ENCODE measurements at regions not wholly inside any gene's neighbourhood (a gene's known extent, or its start where the extent isn't known, plus 50 kb on each side); places are given as distances from the start of the nearest gene placed in this dataset.

GRCh38 chr4:3387154-3387942 is 54.4 kb upstream of the HGFAC start:
- FAIRE-seq (peak; percentile 85), DNase-seq (ENCODE audit: insufficient read length, low spot score) (no peak)
- TF ChIP-seq SPI1 (IDR thresholded peaks at IDR 0.05; ENCODE audit: low read depth, low read length): peak; percentile 99
- no peak for TF ChIP-seq POU2F2 (IDR thresholded peaks at IDR 0.05; ENCODE audit: low read depth, low read length)

- DNase-seq (ENCODE audit: insufficient read length, low spot score) (no peak), FAIRE-seq (peak; percentile 82)
- no peak; the same call in 1 of the 2 replicates for TF ChIP-seq POLR2AphosphoS5 (IDR thresholded peaks at IDR 0.05; ENCODE audit: low read depth, low read length)
- no peak for TF ChIP-seq POU2F2 (IDR thresholded peaks at IDR 0.05; ENCODE audit: low read depth, low read length)
- TF ChIP-seq TAF1 (IDR thresholded peaks at IDR 0.05; ENCODE audit: low read depth, low read length): no peak
- TF ChIP-seq PAX5 (IDR thresholded peaks at IDR 0.05; ENCODE audit: insufficient read depth, low read length, severe bottlenecking): no peak
- TF ChIP-seq POLR2A (IDR thresholded peaks at IDR 0.05; ENCODE audit: low read depth, low read length): no peak
- TF ChIP-seq SPI1 (IDR thresholded peaks at IDR 0.05; ENCODE audit: low read depth, low read length): no peak
Measured at GRCh38 chr4:3387943-3388361, 53.8 kb upstream of the HGFAC start.

GRCh38 chr4:3388471-3389232 is 53.1 kb upstream of the HGFAC start:
- DNase-seq (ENCODE audit: insufficient read length, low spot score) (no peak), FAIRE-seq (peak; percentile 88)
- TF ChIP-seq PAX5 (IDR thresholded peaks at IDR 0.05; ENCODE audit: insufficient read depth, low read length, severe bottlenecking) (peak; percentile 86), POLR2A (IDR thresholded peaks at IDR 0.05; ENCODE audit: low read depth, low read length) (peak; percentile 45), POU2F2 (IDR thresholded peaks at IDR 0.05; ENCODE audit: low read depth, low read length) (no peak), POLR2AphosphoS5 (IDR thresholded peaks at IDR 0.05; ENCODE audit: low read depth, low read length) (0 out of 2 replicates have a peak, but pooled peaks have one; percentile 35), SPI1 (IDR thresholded peaks at IDR 0.05; ENCODE audit: low read depth, low read length) (peak; percentile 55), TAF1 (IDR thresholded peaks at IDR 0.05; ENCODE audit: low read depth, low read length) (0 out of 2 replicates have a peak, but pooled peaks have one; percentile 10)

GRCh38 chr4:3389233-3390215 is 52.2 kb upstream of the HGFAC start:
- TF ChIP-seq PAX5 (IDR thresholded peaks at IDR 0.05; ENCODE audit: insufficient read depth, low read length, severe bottlenecking) (no peak), TAF1 (IDR thresholded peaks at IDR 0.05; ENCODE audit: low read depth, low read length) (no peak), SPI1 (IDR thresholded peaks at IDR 0.05; ENCODE audit: low read depth, low read length) (no peak), POLR2A (IDR thresholded peaks at IDR 0.05; ENCODE audit: low read depth, low read length) (no peak), POLR2AphosphoS5 (IDR thresholded peaks at IDR 0.05; ENCODE audit: low read depth, low read length) (no peak), POU2F2 (IDR thresholded peaks at IDR 0.05; ENCODE audit: low read depth, low read length) (no peak)
- FAIRE-seq (peak; percentile 38), DNase-seq (ENCODE audit: insufficient read length, low spot score) (no peak)

- no peak for FAIRE-seq
- TF ChIP-seq POLR2AphosphoS5 (IDR thresholded peaks at IDR 0.05; ENCODE audit: low read depth, low read length): no peak
- no peak for TF ChIP-seq SPI1 (IDR thresholded peaks at IDR 0.05; ENCODE audit: low read depth, low read length)
- TF ChIP-seq POLR2A (IDR thresholded peaks at IDR 0.05; ENCODE audit: low read depth, low read length): no peak
- TF ChIP-seq PAX5 (IDR thresholded peaks at IDR 0.05; ENCODE audit: insufficient read depth, low read length, severe bottlenecking): no peak
- TF ChIP-seq TAF1 (IDR thresholded peaks at IDR 0.05; ENCODE audit: low read depth, low read length): no peak
- TF ChIP-seq POU2F2 (IDR thresholded peaks at IDR 0.05; ENCODE audit: low read depth, low read length): no peak
- no peak for DNase-seq (ENCODE audit: insufficient read length, low spot score)
Measured at GRCh38 chr4:3390288-3390811, 51.4 kb upstream of the HGFAC start.

GRCh38 chr4:3391422-3391821 is 50.3 kb upstream of the HGFAC start:
- FAIRE-seq (no peak), DNase-seq (ENCODE audit: insufficient read length, low spot score) (no peak)
- TF ChIP-seq TAF1 (IDR thresholded peaks at IDR 0.05; ENCODE audit: low read depth, low read length) (no peak), POLR2A (IDR thresholded peaks at IDR 0.05; ENCODE audit: low read depth, low read length) (no peak), POLR2AphosphoS5 (IDR thresholded peaks at IDR 0.05; ENCODE audit: low read depth, low read length) (no peak), SPI1 (IDR thresholded peaks at IDR 0.05; ENCODE audit: low read depth, low read length) (no peak), POU2F2 (IDR thresholded peaks at IDR 0.05; ENCODE audit: low read depth, low read length) (no peak), PAX5 (IDR thresholded peaks at IDR 0.05; ENCODE audit: insufficient read depth, low read length, severe bottlenecking) (no peak)

Data from GM12891 (cell line).